Panc1 (cell line): ENCODE measurements at regions not wholly inside any gene's neighbourhood (a gene's known extent, or its start where the extent isn't known, plus 50 kb on each side); places are given as distances from the start of the nearest gene placed in this dataset.

ENCODE experiments used
- ATAC-seq: fragments of 200-7000 bp; cut with Tn5 transposase; 2 replicates; pipeline ENCODE4 v1.9.1; 2020; ENCODE audit warnings: mild to moderate bottlenecking, moderate library complexity
- BruUV-seq: library from RNA; stranded (reverse); fragments of 400-500 nt; replicated peaks from 2 replicates; lab custom pipeline; 2021; lab: Mats Ljungman, UMichigan
- CTCF ChIA-PET: fragments of 300-600 bp; sonication (Branson Sonifier 250); formaldehyde crosslinking; loops from one replicate; lab custom pipeline; 2022; ENCODE audit warnings: antibody characterized with exemption; lab: Charles Lee
- POLR2A ChIA-PET: fragments of 300-600 bp; sonication (Branson Sonifier 250); formaldehyde crosslinking; loops from one replicate; lab custom pipeline; 2022; ENCODE audit warnings: antibody characterized with exemption; lab: Charles Lee
- DNase-seq: peaks from one replicate; pipeline ENCODE4 v3.0.0-alpha.2; 2010; ENCODE audit warnings: low read depth, low spot score
- H3K27ac ChIP-seq: 2 replicates; pipeline ENCODE4 v1.5.1; 2011; ENCODE audit warnings: mild to moderate bottlenecking, low read length, inconsistent platforms
- H3K27me3 ChIP-seq: fragments of 200-500 bp; sonication (Bioruptor generic); 2 replicates; pipeline ENCODE4 v1.6.0; 2014; ENCODE audit warnings: low read length, inconsistent platforms; ENCODE audit not compliant: control insufficient read depth, insufficient read depth
- H3K36me3 ChIP-seq: fragments of 200-500 bp; sonication (Bioruptor generic); 2 replicates; pipeline ENCODE4 v1.5.1; 2014; ENCODE audit warnings: inconsistent platforms, mild to moderate bottlenecking, low read length, moderate library complexity; ENCODE audit not compliant: control insufficient read depth, insufficient read depth
- H3K4me1 ChIP-seq: 2 replicates; pipeline ENCODE4 v1.5.1; 2011; ENCODE audit warnings: inconsistent platforms, mild to moderate bottlenecking, low read length, moderate library complexity; ENCODE audit not compliant: control insufficient read depth, insufficient read depth
- H3K4me3 ChIP-seq, 2 experiments: 2 replicates each; pipeline ENCODE4 v1.5.1; 2011 to 2012; ENCODE audit warnings: low read depth in 2 of 2, low read length in 2 of 2, mild to moderate bottlenecking in 2 of 2, inconsistent platforms in 1 of 2, moderate library complexity in 1 of 2
- H3K9me3 ChIP-seq: fragments of 200-500 bp; sonication (Bioruptor generic); 2 replicates; pipeline ENCODE4 v1.5.1; 2014; ENCODE audit warnings: low read depth, mild to moderate bottlenecking, inconsistent platforms, low read length, moderate library complexity; ENCODE audit not compliant: control insufficient read depth, insufficient read depth
- CTCF ChIP-seq: fragments of 450-650 bp; IDR thresholded peaks from 2 replicates; pipeline ENCODE4 v1.5.1; 2017; ENCODE audit warnings: mild to moderate bottlenecking
- POLR2AphosphoS5 ChIP-seq: IDR thresholded peaks from 2 replicates; pipeline ENCODE4 v1.6.1; 2012; ENCODE audit warnings: mild to moderate bottlenecking, low read depth, low read length, moderate library complexity
- REST ChIP-seq, 2 experiments: IDR thresholded peaks; 2 replicates each; pipeline ENCODE4 v1.6.1; 2011 to 2012; ENCODE audit warnings: low read depth in 2 of 2, control low read depth in 1 of 2, low read length in 1 of 2, mild to moderate bottlenecking in 1 of 2, moderate library complexity in 1 of 2; ENCODE audit not compliant: insufficient read depth in 1 of 2
- SIN3A ChIP-seq: IDR thresholded peaks from 2 replicates; pipeline ENCODE4 v1.6.1; 2012; ENCODE audit warnings: low read depth, mild to moderate bottlenecking, low read length, moderate library complexity, borderline replicate concordance; ENCODE audit not compliant: insufficient read depth
- TCF7L2 ChIP-seq: IDR thresholded peaks from 2 replicates; pipeline ENCODE4 v1.6.1; 2011; ENCODE audit warnings: mild to moderate bottlenecking, low read depth, low read length, inconsistent platforms
- in situ Hi-C: cut with HindIII; loops from 2 replicates; pipeline ENCODE4 v1.10.0; 2016; ENCODE audit warnings: low sequenced_read_pairs, low pct_unique_long_range_greater_than_20kb
- intact Hi-C: fragments of 100-400 bp; cut with micrococcal nuclease; formaldehyde crosslinking; loops from one replicate; pipeline ENCODE4 v1.10.0; 2022; ENCODE audit not compliant: unreplicated experiment

GRCh38 chr5:25435882-25436281 lies 791.1 kb upstream of the CDH10 start:
- BruUV-seq, result no TSS peak
- DNase-seq, result no peak
- no peaks in the 10 kb centered on the region for H3K9me3 ChIP-seq
- H3K27ac ChIP-seq, result no peak overlapping the region
- no peak overlapping the region for H3K4me3 ChIP-seq
- in situ Hi-C loops (no loop called here), intact Hi-C loops (no loop called here)
- H3K27me3 ChIP-seq, result no peaks in the 10 kb centered on the region
- ChIA-PET CTCF (no interaction called here), POLR2A (no interaction called here)
- no peaks in the 10 kb centered on the region for H3K4me1 ChIP-seq
- TF ChIP-seq CTCF (no peak), REST (IDR thresholded peaks at IDR 0.05; ENCODE audit: insufficient read depth in 1 of 2, low read depth in 2 of 2, low read length in 1 of 2) (no peak), TCF7L2 (no peak), POLR2AphosphoS5 (no peak), SIN3A (no peak)
- H3K36me3 ChIP-seq, result no peaks in the 10 kb centered on the region
- no peak for ATAC-seq

GRCh38 chr5:25427240-25427639 lies 782.5 kb upstream of the CDH10 start:
- H3K27me3 ChIP-seq, result no peaks in the 10 kb centered on the region
- ATAC-seq, result no peak
- intact Hi-C loops, result no loop called here
- POLR2A ChIA-PET, result no interaction called here
- no peaks in the 10 kb centered on the region for H3K4me1 ChIP-seq
- DNase-seq, result no peak
- H3K27ac ChIP-seq, result no peak overlapping the region
- TF ChIP-seq REST (IDR thresholded peaks at IDR 0.05; ENCODE audit: insufficient read depth in 1 of 2, low read depth in 2 of 2, low read length in 1 of 2), result no peak
- TF ChIP-seq CTCF, result no peak
- no peak for TF ChIP-seq TCF7L2
- no peak for TF ChIP-seq SIN3A
- in situ Hi-C loops, result no loop called here
- H3K4me3 ChIP-seq, result no peak overlapping the region
- CTCF ChIA-PET, result no interaction called here
- BruUV-seq, result no TSS peak
- H3K36me3 ChIP-seq, result no peaks in the 10 kb centered on the region
- H3K9me3 ChIP-seq, result no peaks in the 10 kb centered on the region
